OCI-LY3 (cell line): ENCODE measurements at regions not wholly inside any gene's neighbourhood (a gene's known extent, or its start where the extent isn't known, plus 50 kb on each side); places are given as distances from the start of the nearest gene placed in this dataset.

Experiments
- H2AFZ ChIP-seq: fragments of 200-600, 300-600 bp; shearing (Covaris generic); 2 replicates; pipeline ENCODE4 v1.6.0; 2014; ENCODE audit warnings: antibody characterized with exemption, low read depth, low read length
- H3K27ac ChIP-seq: fragments of 200-600, 300-600 bp; sonication (generic); 2 replicates; pipeline ENCODE4 v1.5.1; 2014; ENCODE audit warnings: mild to moderate bottlenecking, low read length, moderate library complexity, mixed read lengths
- H3K27me3 ChIP-seq: fragments of 200-600, 300-600 bp; sonication (generic); 2 replicates; pipeline ENCODE4 v1.6.1; 2014; ENCODE audit warnings: low read depth, low read length, mixed read lengths
- H3K36me3 ChIP-seq: fragments of 200-600, 300-600 bp; sonication (generic); replicated peaks from 2 replicates; pipeline ENCODE3; 2014; ENCODE audit warnings: low read depth, low read length, mixed read lengths
- H3K4me1 ChIP-seq: fragments of 300-600, 200-600 bp; sonication (generic); 2 replicates; pipeline ENCODE4 v1.6.1; 2014; ENCODE audit warnings: low read length, mixed read lengths
- H3K4me2 ChIP-seq: fragments of 200-600, 300-600 bp; sonication (generic); 2 replicates; pipeline ENCODE4 v1.6.1; 2014; ENCODE audit warnings: low read length, mixed read lengths
- H3K4me3 ChIP-seq: fragments of 300-600, 200-600 bp; sonication (generic); 2 replicates; pipeline ENCODE4 v1.5.1; 2014; ENCODE audit warnings: antibody characterized with exemption, mild to moderate bottlenecking, low read length, moderate library complexity
- H3K79me2 ChIP-seq: fragments of 300-600, 200-600 bp; shearing (Covaris generic); 2 replicates; pipeline ENCODE4 v1.6.1; 2014; ENCODE audit warnings: mild to moderate bottlenecking, low read length, mixed read lengths
- H3K9ac ChIP-seq: fragments of 300-600, 200-600 bp; shearing (Covaris generic); 2 replicates; pipeline ENCODE4 v1.6.0; 2014; ENCODE audit warnings: mild to moderate bottlenecking, low read length, moderate library complexity
- H3K9me3 ChIP-seq: fragments of 200-600, 300-600 bp; shearing (Covaris generic); 2 replicates; pipeline ENCODE4 v1.6.1; 2014; ENCODE audit warnings: low read length, mixed read lengths; ENCODE audit not compliant: insufficient read depth
- H4K20me1 ChIP-seq: fragments of 200-600, 300-600 bp; sonication (generic); 2 replicates; pipeline ENCODE4 v1.6.1; 2016; ENCODE audit warnings: low read length, mixed read lengths; ENCODE audit not compliant: insufficient read depth
- EZH2phosphoT487 ChIP-seq: fragments of 200-600 bp; shearing (Covaris generic); IDR thresholded peaks from 2 replicates; pipeline ENCODE4 v1.6.1; 2018; ENCODE audit warnings: antibody characterized with exemption, mixed run types, low read depth
- TF ChIP-seq, protein P1 (sequence below): fragments of 200-600, 300-600 bp; sonication (generic); IDR thresholded peaks from 2 replicates; pipeline ENCODE4 v1.5.1; 2014; ENCODE audit warnings: antibody characterized with exemption, low read length, low read depth

- Histone ChIP-seq H3K4me1 (no peaks in the 10 kb centered on the region), H2AFZ (no peak overlapping the region), H3K36me3 (no peaks in the 10 kb centered on the region), H3K4me2 (no peak overlapping the region), H3K27me3 (no peaks in the 10 kb centered on the region), H3K9me3 (no peaks in the 10 kb centered on the region), H3K79me2 (no peaks in the 10 kb centered on the region), H4K20me1 (no peaks in the 10 kb centered on the region), H3K9ac (no peak overlapping the region), H3K4me3 (no peak overlapping the region), H3K27ac (no peak overlapping the region)
- no peak for TF ChIP-seq EZH2phosphoT487
- TF ChIP-seq, protein P1, sequence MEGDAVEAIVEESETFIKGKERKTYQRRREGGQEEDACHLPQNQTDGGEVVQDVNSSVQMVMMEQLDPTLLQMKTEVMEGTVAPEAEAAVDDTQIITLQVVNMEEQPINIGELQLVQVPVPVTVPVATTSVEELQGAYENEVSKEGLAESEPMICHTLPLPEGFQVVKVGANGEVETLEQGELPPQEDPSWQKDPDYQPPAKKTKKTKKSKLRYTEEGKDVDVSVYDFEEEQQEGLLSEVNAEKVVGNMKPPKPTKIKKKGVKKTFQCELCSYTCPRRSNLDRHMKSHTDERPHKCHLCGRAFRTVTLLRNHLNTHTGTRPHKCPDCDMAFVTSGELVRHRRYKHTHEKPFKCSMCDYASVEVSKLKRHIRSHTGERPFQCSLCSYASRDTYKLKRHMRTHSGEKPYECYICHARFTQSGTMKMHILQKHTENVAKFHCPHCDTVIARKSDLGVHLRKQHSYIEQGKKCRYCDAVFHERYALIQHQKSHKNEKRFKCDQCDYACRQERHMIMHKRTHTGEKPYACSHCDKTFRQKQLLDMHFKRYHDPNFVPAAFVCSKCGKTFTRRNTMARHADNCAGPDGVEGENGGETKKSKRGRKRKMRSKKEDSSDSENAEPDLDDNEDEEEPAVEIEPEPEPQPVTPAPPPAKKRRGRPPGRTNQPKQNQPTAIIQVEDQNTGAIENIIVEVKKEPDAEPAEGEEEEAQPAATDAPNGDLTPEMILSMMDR, result no peak
These were observed 497.9 kb upstream of the NEGR1 start for GRCh38 chr1:72780212-72780611.

DNA sequence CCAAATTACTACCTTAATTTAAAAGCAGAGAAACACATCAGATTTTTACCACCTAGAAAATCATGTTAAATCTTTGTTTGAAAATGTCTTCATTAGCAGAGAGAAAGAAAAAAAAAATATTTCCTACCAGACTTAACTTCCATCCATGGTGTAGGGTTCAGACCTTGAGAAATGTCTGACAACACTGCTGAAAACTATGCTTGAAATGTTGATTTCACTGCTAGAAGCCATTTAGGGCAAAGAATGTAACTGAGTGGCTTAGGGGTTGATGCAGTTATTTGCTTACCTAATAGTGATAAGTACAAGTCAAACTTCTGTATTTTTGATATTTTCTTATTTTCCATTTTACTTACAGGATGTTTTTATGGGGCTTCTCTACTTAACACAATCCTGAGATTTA lies 495.6 kb upstream of the NEGR1 start:
- Histone ChIP-seq H3K9me3 (no peaks in the 10 kb centered on the region), H3K9ac (no peak overlapping the region), H2AFZ (no peak overlapping the region), H3K36me3 (no peaks in the 10 kb centered on the region), H3K4me3 (no peak overlapping the region), H3K79me2 (no peaks in the 10 kb centered on the region), H3K4me2 (no peak overlapping the region), H3K4me1 (no peaks in the 10 kb centered on the region), H4K20me1 (no peaks in the 10 kb centered on the region), H3K27me3 (no peaks in the 10 kb centered on the region), H3K27ac (no peak overlapping the region)
- TF ChIP-seq EZH2phosphoT487, result no peak
- TF ChIP-seq, protein P1, result no peak

GRCh38 chr1:72763481-72763880 lies 481.1 kb upstream of the NEGR1 start:
- no peak overlapping the region for H3K4me2 ChIP-seq
- no peak for TF ChIP-seq EZH2phosphoT487
- TF ChIP-seq, protein P1, result no peak
- no peak overlapping the region for H2AFZ ChIP-seq
- H4K20me1 ChIP-seq, result no peaks in the 10 kb centered on the region
- no peaks in the 10 kb centered on the region for H3K9me3 ChIP-seq
- no peaks in the 10 kb centered on the region for H3K27me3 ChIP-seq
- no peak overlapping the region for H3K27ac ChIP-seq
- no peaks in the 10 kb centered on the region for H3K79me2 ChIP-seq
- no peaks in the 10 kb centered on the region for H3K4me1 ChIP-seq
- no peak overlapping the region for H3K4me3 ChIP-seq
- no peaks in the 10 kb centered on the region for H3K36me3 ChIP-seq
- no peak overlapping the region for H3K9ac ChIP-seq

DNA sequence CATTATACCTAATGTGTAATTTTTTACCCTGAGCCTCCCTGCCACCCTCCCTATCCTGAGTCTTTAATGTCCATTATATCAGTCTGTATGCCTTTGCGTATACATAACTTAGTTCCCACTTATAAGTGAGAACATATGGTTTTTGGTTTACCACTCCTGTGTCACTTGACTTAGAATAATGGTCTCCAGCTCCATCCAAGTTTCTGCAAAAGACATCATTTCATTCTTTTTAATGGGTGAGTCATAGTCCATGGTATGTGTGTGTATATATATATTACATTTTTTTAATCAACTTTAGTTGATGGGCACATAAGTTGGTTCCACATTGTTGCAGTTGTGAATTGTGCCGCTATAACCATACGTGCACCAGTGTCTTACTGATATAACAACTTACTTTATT lies 477.1 kb upstream of the NEGR1 start:
- Histone ChIP-seq H3K4me2 (no peak overlapping the region), H4K20me1 (no peaks in the 10 kb centered on the region), H3K9me3 (no peaks in the 10 kb centered on the region), H3K27ac (no peak overlapping the region), H3K79me2 (no peaks in the 10 kb centered on the region), H3K9ac (no peak overlapping the region), H2AFZ (no peak overlapping the region), H3K4me1 (no peaks in the 10 kb centered on the region), H3K36me3 (no peaks in the 10 kb centered on the region), H3K27me3 (no peaks in the 10 kb centered on the region), H3K4me3 (no peak overlapping the region)
- TF ChIP-seq, protein P1, result no peak
- TF ChIP-seq EZH2phosphoT487, result no peak
